CD8-positive, alpha-beta memory T cell (primary cell): ENCODE measurements at regions not wholly inside any gene's neighbourhood (a gene's known extent, or its start where the extent isn't known, plus 50 kb on each side); places are given as distances from the start of the nearest gene placed in this dataset.

ENCODE experiments used
- CTCF ChIA-PET: fragments of 350-600 bp; sonication (Branson Sonifier 250); formaldehyde crosslinking; loops from one replicate; lab custom pipeline; 2021; ENCODE audit warnings: antibody characterized with exemption; lab: Charles Lee
- POLR2A ChIA-PET: fragments of 350-600 bp; sonication (Branson Sonifier 250); formaldehyde crosslinking; loops from one replicate; lab custom pipeline; 2021; ENCODE audit warnings: antibody characterized with exemption; lab: Charles Lee
- DNase-seq, 5 donors: peaks; one replicate each; pipeline versions ENCODE4 v3.0.0 to v3.0.0-alpha.2; 2020 to 2022; ENCODE audit warnings: mixed read lengths in 1 of 5
- H3K27ac ChIP-seq: one replicate; pipeline ENCODE4 v1.7.0; 2013; ENCODE audit warnings: low read depth, mild to moderate bottlenecking, low read length, moderate library complexity
- H3K27me3 ChIP-seq: 2 replicates; pipeline ENCODE4 v1.7.0; 2013; ENCODE audit warnings: low read length, mild to moderate bottlenecking; ENCODE audit not compliant: insufficient read depth, poor library complexity, severe bottlenecking
- H3K36me3 ChIP-seq: 2 replicates; pipeline ENCODE4 v1.7.0; 2013; ENCODE audit warnings: mild to moderate bottlenecking, low read length, moderate library complexity; ENCODE audit not compliant: insufficient read depth
- H3K4me1 ChIP-seq: 2 replicates; pipeline ENCODE4 v1.7.0; 2013; ENCODE audit warnings: mild to moderate bottlenecking, low read length, moderate library complexity; ENCODE audit not compliant: insufficient read depth
- H3K4me3 ChIP-seq: 2 replicates; pipeline ENCODE4 v1.7.0; 2013; ENCODE audit warnings: mild to moderate bottlenecking, low read length
- H3K9me3 ChIP-seq: 2 replicates; pipeline ENCODE4 v1.7.0; 2013; ENCODE audit warnings: mild to moderate bottlenecking, low read length
- H3K27ac Mint-ChIP-seq, 8 donors: one replicate each; pipeline ENCODE4 v1.8.0; 2020 to 2021; ENCODE audit warnings: mixed read lengths in 8 of 8, mild to moderate bottlenecking in 6 of 8, inconsistent platforms in 3 of 8, moderate library complexity in 3 of 8
- H3K27me3 Mint-ChIP-seq, 2 donors: one replicate each; pipeline ENCODE4 v1.8.0; 2020 to 2021; ENCODE audit warnings: mixed read lengths in 2 of 2, mild to moderate bottlenecking in 1 of 2, moderate library complexity in 1 of 2
- H3K36me3 Mint-ChIP-seq, 3 donors: one replicate each; pipeline ENCODE4 v1.8.0; 2020 to 2021; ENCODE audit warnings: mixed read lengths in 3 of 3, inconsistent platforms in 1 of 3, mild to moderate bottlenecking in 1 of 3
- H3K4me1 Mint-ChIP-seq, 3 donors: one replicate each; pipeline ENCODE4 v1.8.0; 2020 to 2021; ENCODE audit warnings: mixed read lengths in 3 of 3, inconsistent platforms in 1 of 3, mild to moderate bottlenecking in 1 of 3
- H3K4me3 Mint-ChIP-seq, 7 donors: one replicate each; pipeline ENCODE4 v1.8.0; 2020 to 2021; ENCODE audit warnings: mixed read lengths in 7 of 7, mild to moderate bottlenecking in 6 of 7, moderate library complexity in 4 of 7, inconsistent platforms in 2 of 7
- H3K9me3 Mint-ChIP-seq, 5 donors: one replicate each; pipeline ENCODE4 v1.8.0; 2020 to 2022; ENCODE audit warnings: mixed read lengths in 5 of 5, mild to moderate bottlenecking in 3 of 5, moderate library complexity in 2 of 5, inconsistent platforms in 1 of 5

DNA sequence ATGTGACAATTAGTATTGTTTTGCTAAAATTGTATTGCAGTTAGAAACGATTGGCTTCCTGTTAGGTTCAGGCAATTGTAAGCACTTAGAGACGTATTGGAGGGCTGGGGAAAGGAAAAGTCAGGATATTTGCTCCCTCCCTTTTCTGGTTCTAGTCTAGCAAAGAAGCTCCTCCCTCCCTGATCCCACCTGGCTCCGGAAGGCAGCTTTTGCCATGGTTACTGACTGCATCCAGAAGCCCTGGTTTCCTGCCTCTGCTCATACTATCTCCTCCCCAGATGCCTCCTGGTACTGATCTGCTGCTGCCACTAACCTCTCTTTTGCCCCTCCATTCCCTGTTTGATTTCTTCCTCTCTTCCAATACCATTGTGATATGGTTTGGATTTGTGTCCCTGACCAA is 275.9 kb downstream of the MREG start:
- Histone ChIP-seq H3K4me3 (no peak overlapping the region), H3K27me3 (no peaks in the 10 kb centered on the region), H3K36me3 (no peaks in the 10 kb centered on the region), H3K9me3 (no peaks in the 10 kb centered on the region), H3K4me1 (no peaks in the 10 kb centered on the region), H3K27ac (no peak overlapping the region)
- Mint-ChIP-seq H3K36me3 (no peaks in the 10 kb centered on the region), H3K27ac (no peak overlapping the region), H3K9me3 (no peaks in the 10 kb centered on the region), H3K4me1 (no peaks in the 10 kb centered on the region), H3K27me3 (peaks cover 5 to 15% of the 10 kb centered on the region in 2 donors), H3K4me3 (no peak overlapping the region)
- POLR2A ChIA-PET: no interaction called here
- CTCF ChIA-PET: no interaction called here
- DNase-seq: no peak

DNA sequence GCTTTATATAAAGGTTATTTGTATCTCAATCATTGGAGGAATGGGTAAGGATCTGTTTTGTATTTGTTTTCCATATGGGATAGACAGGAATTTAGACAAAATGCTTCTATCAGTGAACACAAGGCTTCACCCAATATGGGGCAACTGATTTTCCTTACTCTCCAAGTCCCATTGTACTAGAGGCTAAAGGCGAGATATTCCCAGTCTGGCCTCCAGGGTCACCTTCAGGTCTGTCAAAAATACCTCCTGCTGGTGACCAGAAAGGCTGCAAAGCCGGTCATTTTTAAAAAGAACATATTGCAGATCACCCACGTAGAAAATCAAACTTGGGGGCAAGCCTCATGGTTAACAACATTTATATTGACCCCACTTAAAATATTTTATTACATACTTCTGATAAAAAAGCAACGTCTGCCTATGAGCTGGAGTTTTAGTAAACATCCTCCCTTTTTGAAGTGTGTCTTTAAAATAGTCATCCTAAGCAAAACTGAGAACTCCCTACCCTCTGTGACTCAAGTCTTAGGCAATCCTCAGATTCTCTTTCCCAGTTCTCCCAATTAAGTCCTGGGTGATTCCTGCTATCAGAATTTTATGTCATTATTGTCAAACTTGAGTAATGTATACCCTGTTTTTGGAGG is 276.6 kb downstream of the MREG start:
- no peak overlapping the region for H3K27ac ChIP-seq
- H3K36me3 ChIP-seq: no peaks in the 10 kb centered on the region
- CTCF ChIA-PET: no interaction called here
- Mint-ChIP-seq H3K4me1 (no peaks in the 10 kb centered on the region), H3K4me3 (no peak overlapping the region), H3K27me3 (peaks cover 5 to 12% of the 10 kb centered on the region in 2 donors), H3K27ac (no peak overlapping the region), H3K36me3 (no peaks in the 10 kb centered on the region), H3K9me3 (no peaks in the 10 kb centered on the region)
- POLR2A ChIA-PET: no interaction called here
- H3K9me3 ChIP-seq: no peaks in the 10 kb centered on the region
- H3K4me1 ChIP-seq: no peaks in the 10 kb centered on the region
- DNase-seq: no peak
- no peaks in the 10 kb centered on the region for H3K27me3 ChIP-seq
- H3K4me3 ChIP-seq: no peak overlapping the region

DNA sequence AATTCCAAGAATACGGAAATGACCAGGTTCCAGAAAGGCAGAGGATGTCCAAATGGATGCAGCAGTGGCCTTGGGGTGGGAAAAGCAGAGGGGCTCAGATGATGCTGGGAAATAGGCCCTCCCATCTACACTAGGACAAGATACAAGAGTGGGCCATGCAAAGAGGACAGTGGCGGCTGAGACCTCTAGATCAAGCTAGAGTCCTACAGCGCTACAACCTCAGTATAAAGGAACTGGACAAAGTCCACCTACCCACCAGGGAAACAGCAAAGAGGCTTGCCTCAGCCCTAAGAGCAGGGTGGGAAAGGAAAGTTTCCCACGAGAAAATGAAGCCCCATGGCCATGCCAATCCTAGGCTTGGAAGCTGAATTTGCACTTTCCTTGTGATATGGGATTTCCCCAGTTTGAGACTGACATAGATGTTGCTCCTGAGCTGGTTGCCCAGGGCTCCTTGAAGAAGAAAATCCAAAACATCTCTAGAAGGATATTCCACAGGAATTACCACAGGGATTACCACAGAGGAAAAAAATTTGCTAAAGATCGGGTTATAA is 282.2 kb downstream of the MREG start:
- POLR2A ChIA-PET: no interaction called here

DNA sequence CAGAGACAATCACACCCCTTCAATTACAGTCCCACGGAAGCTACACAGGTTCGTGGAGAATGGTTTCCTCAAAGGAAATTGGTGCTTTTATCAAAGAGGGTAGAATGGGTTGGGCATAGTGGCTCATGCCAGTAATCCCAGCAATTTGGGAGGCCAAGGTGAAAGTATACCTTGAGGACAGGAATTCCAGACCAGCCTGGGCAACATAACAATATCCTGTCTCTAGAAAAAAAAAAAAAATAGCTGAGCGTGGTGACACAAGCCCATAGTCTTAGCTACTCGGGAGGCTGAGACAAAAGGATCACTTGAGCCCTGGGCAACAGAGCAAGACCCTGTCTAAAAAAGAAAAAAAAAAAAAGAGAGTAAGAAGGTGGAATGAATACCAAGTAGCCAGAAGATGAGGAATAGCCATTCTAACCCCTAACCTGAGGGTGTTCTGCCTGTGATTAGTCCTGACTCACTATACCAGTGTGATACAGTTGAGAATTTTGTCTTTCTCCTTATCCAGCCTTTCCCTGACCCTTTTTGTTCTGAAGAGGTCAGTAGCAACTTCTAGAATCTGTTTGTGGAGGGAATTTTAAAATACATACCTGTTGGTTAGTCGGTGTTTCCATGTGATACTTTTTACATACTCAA is 283.2 kb downstream of the MREG start:
- Histone ChIP-seq H3K4me3 (no peak overlapping the region), H3K27me3 (no peaks in the 10 kb centered on the region), H3K9me3 (no peaks in the 10 kb centered on the region), H3K27ac (no peak overlapping the region), H3K4me1 (no peaks in the 10 kb centered on the region), H3K36me3 (no peaks in the 10 kb centered on the region)
- H3K4me3 Mint-ChIP-seq: no peak overlapping the region
- no peak for DNase-seq
- ChIA-PET POLR2A (no interaction called here), CTCF (no interaction called here)
- no peaks in the 10 kb centered on the region for H3K36me3 Mint-ChIP-seq
- H3K27me3 Mint-ChIP-seq: peaks cover 1 to 6% of the 10 kb centered on the region in 2 donors
- no peak overlapping the region for H3K27ac Mint-ChIP-seq
- no peaks in the 10 kb centered on the region for H3K9me3 Mint-ChIP-seq
- no peaks in the 10 kb centered on the region for H3K4me1 Mint-ChIP-seq

More for the DNA sequence above, 282.2 kb downstream of the MREG start:
- H3K36me3 ChIP-seq: no peaks in the 10 kb centered on the region
- CTCF ChIA-PET: interaction anchor here (1.0 kb wide), 1 partner anchor 11 kb away, joined by 3 read pairs; no protein-coding TSS in a partner anchor
- H3K36me3 Mint-ChIP-seq: no peaks in the 10 kb centered on the region
- no peak overlapping the region for H3K4me3 ChIP-seq
- H3K27ac ChIP-seq: no peak overlapping the region
- no peaks in the 10 kb centered on the region for H3K4me1 Mint-ChIP-seq
- H3K9me3 ChIP-seq: no peaks in the 10 kb centered on the region
- no peak for DNase-seq
- no peaks in the 10 kb centered on the region for H3K4me1 ChIP-seq
- no peak overlapping the region for H3K27ac Mint-ChIP-seq
- H3K9me3 Mint-ChIP-seq: no peaks in the 10 kb centered on the region
- no peaks in the 10 kb centered on the region for H3K27me3 ChIP-seq
- peaks cover 1 to 6% of the 10 kb centered on the region in 2 donors for H3K27me3 Mint-ChIP-seq
- no peak overlapping the region for H3K4me3 Mint-ChIP-seq

DNA sequence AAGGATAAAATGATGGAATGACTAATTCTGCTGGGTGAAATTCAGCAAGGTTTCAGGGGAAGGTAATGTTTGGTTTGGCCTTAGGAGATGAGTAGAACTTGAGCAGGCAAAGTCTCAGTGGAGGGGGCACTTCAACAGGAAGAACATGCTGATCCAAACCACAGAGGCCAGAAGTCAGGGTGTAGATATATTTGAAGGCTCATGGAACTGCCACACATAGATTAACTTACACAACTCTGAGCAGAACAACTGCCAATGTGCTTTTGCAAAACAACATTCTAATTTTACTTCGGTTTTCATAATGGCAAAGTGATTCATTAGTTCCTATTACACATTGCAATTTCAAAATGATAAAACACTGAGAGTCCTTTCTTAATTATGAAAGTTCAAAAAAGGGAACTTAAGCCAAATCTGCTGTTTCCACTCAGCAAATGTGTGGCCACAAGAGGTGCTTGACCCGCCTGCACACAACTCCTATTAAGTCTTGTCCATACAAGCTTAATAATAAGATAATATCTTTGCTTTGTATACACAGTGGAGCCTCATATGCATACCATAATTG is 284.8 kb downstream of the MREG start:
- POLR2A ChIA-PET: no interaction called here
- H3K4me1 Mint-ChIP-seq: no peaks in the 10 kb centered on the region
- CTCF ChIA-PET: no interaction called here

DNA sequence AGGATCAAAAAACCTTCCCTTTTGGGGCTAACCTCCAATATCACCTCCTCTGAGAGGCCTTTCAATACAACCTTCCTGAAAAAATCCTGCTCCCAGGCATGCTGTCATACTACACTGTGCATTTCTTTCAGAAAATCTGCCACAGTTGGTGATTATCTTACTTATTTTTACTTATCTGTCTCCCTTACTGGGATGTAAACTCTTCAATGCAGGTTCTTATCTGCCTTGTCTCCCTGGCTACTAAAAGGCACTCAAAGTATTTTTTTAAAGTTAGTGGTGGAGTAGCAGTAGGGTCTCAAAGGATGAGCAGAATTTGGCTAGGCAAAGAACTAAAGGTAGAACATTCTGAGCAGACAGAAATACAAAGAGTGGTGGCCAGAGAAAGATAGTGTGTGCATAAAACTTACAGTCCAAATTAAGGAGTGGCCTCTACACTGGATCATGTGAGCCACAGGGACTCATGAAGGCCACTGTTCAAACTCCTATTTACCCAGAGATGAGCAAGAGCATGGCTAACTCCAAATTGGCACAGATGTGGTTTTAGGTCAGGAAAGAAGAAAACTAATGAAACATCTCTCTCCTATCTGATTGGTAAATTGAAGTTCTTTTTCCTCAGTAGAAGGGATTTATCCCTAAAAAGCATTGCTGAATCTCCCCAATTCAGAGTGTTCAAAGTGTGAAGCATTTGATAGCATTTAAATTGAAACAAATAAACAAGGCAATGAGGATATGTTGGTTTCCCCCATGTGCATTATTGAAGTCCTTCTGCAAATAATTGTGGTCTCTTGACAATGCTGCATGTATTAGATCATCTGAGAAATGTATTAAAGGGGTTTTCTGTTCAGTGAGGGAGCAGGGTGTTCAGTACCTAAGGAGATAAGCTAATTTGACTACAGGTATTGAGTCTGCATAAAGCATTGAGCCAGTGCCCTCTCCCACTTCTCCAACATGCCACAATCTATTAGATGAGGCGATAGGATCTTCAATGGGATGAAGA is 285.5 kb downstream of the MREG start:
- no peaks in the 10 kb centered on the region for H3K9me3 ChIP-seq
- Mint-ChIP-seq H3K27me3 (peaks cover 3 to 6% of the 10 kb centered on the region in 2 donors), H3K4me3 (no peak overlapping the region), H3K4me1 (no peaks in the 10 kb centered on the region), H3K27ac (no peak overlapping the region), H3K36me3 (no peaks in the 10 kb centered on the region), H3K9me3 (no peaks in the 10 kb centered on the region)
- DNase-seq: no peak
- H3K4me3 ChIP-seq: no peak overlapping the region
- no peak overlapping the region for H3K27ac ChIP-seq
- ChIA-PET CTCF (no interaction called here), POLR2A (no interaction called here)
- H3K36me3 ChIP-seq: no peaks in the 10 kb centered on the region
- H3K4me1 ChIP-seq: no peaks in the 10 kb centered on the region
- no peaks in the 10 kb centered on the region for H3K27me3 ChIP-seq

More for the DNA sequence above, 284.8 kb downstream of the MREG start:
- Mint-ChIP-seq H3K27me3 (peaks cover 3 to 6% of the 10 kb centered on the region in 2 donors), H3K27ac (no peak overlapping the region), H3K9me3 (no peaks in the 10 kb centered on the region), H3K4me3 (no peak overlapping the region), H3K36me3 (no peaks in the 10 kb centered on the region)
- Histone ChIP-seq H3K27me3 (no peaks in the 10 kb centered on the region), H3K4me3 (no peak overlapping the region), H3K27ac (no peak overlapping the region), H3K9me3 (no peaks in the 10 kb centered on the region), H3K4me1 (no peaks in the 10 kb centered on the region), H3K36me3 (no peaks in the 10 kb centered on the region)
- DNase-seq: no peak

DNA sequence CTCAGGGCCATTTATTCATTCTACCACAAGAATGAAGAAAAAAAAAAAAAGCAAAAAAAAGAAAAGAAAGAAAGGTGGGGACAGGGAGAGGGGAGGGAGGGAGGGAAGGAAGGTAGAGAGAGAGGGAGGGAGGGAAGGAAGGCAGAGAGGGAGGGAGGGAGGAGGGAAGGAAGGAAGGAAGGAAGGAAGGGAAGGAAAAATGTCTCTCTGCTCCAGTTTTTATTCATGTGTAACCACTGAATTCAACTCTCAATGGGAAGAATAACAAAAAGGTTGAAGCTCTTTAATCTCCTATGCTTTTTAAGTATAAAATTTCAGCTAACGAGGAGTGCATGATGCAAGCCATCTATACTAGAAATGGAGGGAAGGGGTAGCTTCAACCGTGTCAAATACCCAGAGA is 287.3 kb downstream of the MREG start:
- no peaks in the 10 kb centered on the region for H3K4me1 ChIP-seq
- no peaks in the 10 kb centered on the region for H3K27me3 ChIP-seq
- Mint-ChIP-seq H3K4me1 (no peaks in the 10 kb centered on the region), H3K27me3 (peaks cover 3 to 6% of the 10 kb centered on the region in 2 donors), H3K36me3 (no peaks in the 10 kb centered on the region), H3K9me3 (no peaks in the 10 kb centered on the region), H3K4me3 (no peak overlapping the region), H3K27ac (no peak overlapping the region)
- no peak for DNase-seq
- H3K9me3 ChIP-seq: no peaks in the 10 kb centered on the region
- ChIA-PET CTCF (no interaction called here), POLR2A (no interaction called here)
- H3K27ac ChIP-seq: no peak overlapping the region
- no peak overlapping the region for H3K4me3 ChIP-seq
- no peaks in the 10 kb centered on the region for H3K36me3 ChIP-seq
